B cell (primary cell): ENCODE measurements at regions not wholly inside any gene's neighbourhood (a gene's known extent, or its start where the extent isn't known, plus 50 kb on each side); places are given as distances from the start of the nearest gene placed in this dataset.

Experiments used
- CTCF ChIP-seq: fragments of 200-600 bp; IDR thresholded peaks from one replicate; pipeline ENCODE4 v1.8.0; 2022; ENCODE audit warnings: antibody characterized with exemption, mild to moderate bottlenecking
- EZH2 ChIP-seq: IDR thresholded peaks from 2 replicates; pipeline ENCODE4 v1.6.1; 2012; ENCODE audit warnings: borderline replicate concordance, low read depth, mild to moderate bottlenecking, moderate library complexity, low read length; ENCODE audit not compliant: insufficient read depth, poor library complexity, severe bottlenecking

GRCh38 chr11:24267014-24267413 is 229.8 kb upstream of the LUZP2 start:
- no peak for TF ChIP-seq EZH2
- no peak for TF ChIP-seq CTCF
